Neural progenitor cell (in vitro differentiated cells): ENCODE measurements at regions not wholly inside any gene's neighbourhood (a gene's known extent, or its start where the extent isn't known, plus 50 kb on each side); places are given as distances from the start of the nearest gene placed in this dataset.
"Not testable (repeated sequence)": the region's sequence is repeated elsewhere in the genome, so short reads cannot be mapped to it uniquely, and the experiment has no call there.

Experiments used
- CTCF ChIP-seq: fragments of 200-600 bp; sonication (generic); IDR thresholded peaks from 2 replicates; pipeline ENCODE4 v1.5.1; 2017; ENCODE audit warnings: antibody characterized with exemption, mild to moderate bottlenecking
- EZH2 ChIP-seq: fragments of 200-600 bp; sonication (generic); IDR thresholded peaks from 2 replicates; pipeline ENCODE4 v1.6.1; 2017; ENCODE audit warnings: antibody characterized with exemption, mild to moderate bottlenecking, moderate library complexity
- EZH2phosphoT487 ChIP-seq: fragments of 200-600 bp; sonication (generic); IDR thresholded peaks from 2 replicates; pipeline ENCODE4 v1.6.1; 2017; ENCODE audit warnings: antibody characterized with exemption

GRCh38 chr2:15696606-15697170 lies 105.0 kb downstream of the DDX1 start:
- TF ChIP-seq CTCF, EZH2phosphoT487, EZH2: not testable (repeated sequence)
